ENCODE measurements at regions not wholly inside any gene's neighbourhood (a gene's known extent, or its start where the extent isn't known, plus 50 kb on each side); places are given as distances from the start of the nearest gene placed in this dataset.
A peak's percentile ranks its signal among the peaks of the same experiment; 100 is the strongest.

- DNase-seq (ENCODE audit: extremely low read depth in 1 of 4, low spot score in 3 of 4), result no peak
- no peak for FAIRE-seq
- no peaks in the 10 kb centered on the region for H4K20me1 ChIP-seq (replicated peaks; ENCODE audit: control insufficient read depth, insufficient read depth, low read length)
- H3K4me1 ChIP-seq (replicated peaks in 1 of 2; ENCODE audit: control insufficient read depth in 2 of 2, insufficient read depth in 2 of 2, low read length in 2 of 2), result no peaks in the 10 kb centered on the region
- no peaks in the 10 kb centered on the region for H3K79me2 ChIP-seq (ENCODE audit: control insufficient read depth, insufficient read depth, low read length)
- no peak overlapping the region for H3K4me3 ChIP-seq
- no peaks in the 10 kb centered on the region for H3K36me3 ChIP-seq (ENCODE audit: control insufficient read depth, insufficient read depth, low read length)
- no peak overlapping the region for H3K4me2 ChIP-seq (ENCODE audit: insufficient read depth, low read length)
- no peak overlapping the region for H2AFZ ChIP-seq (ENCODE audit: low read depth, low read length)
- no TSS peak for BruUV-seq (replicated peaks)
- H3K9me1 ChIP-seq (ENCODE audit: control insufficient read depth, insufficient read depth, low read length), result no peaks in the 10 kb centered on the region
- ChIA-PET CTCF (ENCODE audit: low intra/inter-chr PET ratio) (no interaction called here), POLR2A (interaction anchor here (0.6 to 0.9 kb wide), 3 partner anchors 10 to 584 kb away, joined by 3 to 4 read pairs (median 3); no protein-coding TSS in a partner anchor)
- H3K27ac ChIP-seq (ENCODE audit: extremely low read depth, low read depth, low read length), result no peak overlapping the region
- H3K9ac ChIP-seq (ENCODE audit: insufficient read depth in 1 of 2, low read depth in 2 of 2, low read length in 2 of 2), result no peak overlapping the region
- in situ Hi-C loops (cut with MboI) (no loop called here), intact Hi-C loops (cut with micrococcal nuclease) (no loop called here)
- WGBS (ENCODE audit: insufficient coverage, low coverage, missing lambda C conversion rate), result 0% methylated on average over 4 of the region's 4 CpGs
- H3K27me3 ChIP-seq (ENCODE audit: control insufficient read depth in 2 of 2, insufficient read depth in 2 of 2, low read length in 2 of 2), result peaks cover 4 to 23% of the 10 kb centered on the region in 2 experiments; a peak in 4 of 5 replicates
- no peaks in the 10 kb centered on the region for H3K9me3 ChIP-seq (replicated peaks; ENCODE audit: control insufficient read depth, insufficient read depth, low read depth, low read length)
- ATAC-seq, result no peak
- TF ChIP-seq CEBPB (tag; IDR thresholded peaks at IDR 0.05) (0 out of 2 replicates have a peak, but pooled peaks have one; percentile 11), HMG20A (CRISPR knock-in tag; conservative IDR thresholded peaks at IDR 0.05) (no peak), NFIC (IDR thresholded peaks at IDR 0.05) (no peak), ZBTB11 (CRISPR knock-in tag; IDR thresholded peaks at IDR 0.05) (no peak), HEY1 (CRISPR knock-in tag; IDR thresholded peaks at IDR 0.05; ENCODE audit: borderline replicate concordance) (no peak), NELFE (IDR thresholded peaks at IDR 0.05; ENCODE audit: insufficient read depth, insufficient read length) (no peak), FOXA3 (CRISPR knock-in tag; conservative IDR thresholded peaks at IDR 0.05 in 1 of 2, IDR thresholded peaks at IDR 0.05 in 1 of 2) (peak in 1 of 2 experiments; percentile 44; a peak in 1 of 4 replicates), RBFOX2 (IDR thresholded peaks at IDR 0.05; ENCODE audit: low read depth, low read length) (no peak), SMAD2 (IDR thresholded peaks at IDR 0.05; ENCODE audit: low read depth, low read length) (no peak), CTBP1 (IDR thresholded peaks at IDR 0.05; ENCODE audit: borderline replicate concordance) (peak; percentile 31; the same call in 1 of the 2 replicates), ZNF318 (IDR thresholded peaks at IDR 0.05; ENCODE audit: borderline replicate concordance in 1 of 2, low read depth in 1 of 2) (no peak)
Measured at GRCh38 chr6:4394786-4395185, 259.4 kb upstream of the ECI2 start.

All from K562 (cell line).